HG03066 (cell line): ENCODE measurements at regions not wholly inside any gene's neighbourhood (a gene's known extent, or its start where the extent isn't known, plus 50 kb on each side); places are given as distances from the start of the nearest gene placed in this dataset.
A peak's percentile ranks its signal among the peaks of the same experiment; 100 is the strongest.

ENCODE experiments used
- ATAC-seq: cut with Tn5 transposase; IDR thresholded peaks from one replicate; pipeline ENCODE4 v1.9.1; 2021; ENCODE audit warnings: low read depth; ENCODE audit not compliant: unreplicated experiment

DNA sequence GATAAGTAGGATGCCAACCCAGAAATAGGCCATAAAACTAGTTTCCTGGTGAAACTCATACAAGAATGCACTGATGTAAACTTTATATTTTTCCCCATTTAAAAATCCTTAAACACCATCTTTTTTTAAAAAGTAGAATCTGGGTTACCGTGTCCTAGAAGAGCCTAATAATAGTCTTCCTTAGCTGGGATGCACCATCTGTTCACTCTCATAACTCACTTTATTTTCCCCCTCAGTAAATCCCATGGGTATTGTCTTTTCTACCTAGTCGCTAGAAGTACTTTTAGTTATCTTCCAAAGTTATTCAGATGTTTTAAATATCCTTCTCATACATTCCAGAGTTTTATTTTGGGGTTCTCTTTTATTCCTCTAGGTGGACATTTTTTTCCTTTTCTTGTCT lies 250.2 kb downstream of the PLA2G4A start:
- ATAC-seq: no peak

DNA sequence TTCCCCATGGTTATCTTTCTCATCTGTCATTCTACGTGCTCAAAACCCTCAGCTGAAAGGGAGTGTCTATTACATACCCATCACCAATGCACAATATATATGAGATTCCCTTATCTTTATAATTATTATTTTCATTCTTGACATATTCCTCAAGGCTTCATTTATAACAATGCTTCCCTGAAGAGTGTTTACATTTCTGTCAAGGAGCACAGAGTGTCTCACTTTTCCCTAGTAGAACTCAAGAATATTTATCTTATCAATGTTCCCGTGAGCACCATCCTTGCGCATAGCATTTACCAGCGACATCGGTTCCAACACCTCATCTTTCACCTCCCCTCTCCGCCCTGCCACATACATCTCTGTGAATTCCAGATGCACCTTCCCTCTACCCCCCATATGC lies 250.6 kb downstream of the PLA2G4A start:
- no peak for ATAC-seq

DNA sequence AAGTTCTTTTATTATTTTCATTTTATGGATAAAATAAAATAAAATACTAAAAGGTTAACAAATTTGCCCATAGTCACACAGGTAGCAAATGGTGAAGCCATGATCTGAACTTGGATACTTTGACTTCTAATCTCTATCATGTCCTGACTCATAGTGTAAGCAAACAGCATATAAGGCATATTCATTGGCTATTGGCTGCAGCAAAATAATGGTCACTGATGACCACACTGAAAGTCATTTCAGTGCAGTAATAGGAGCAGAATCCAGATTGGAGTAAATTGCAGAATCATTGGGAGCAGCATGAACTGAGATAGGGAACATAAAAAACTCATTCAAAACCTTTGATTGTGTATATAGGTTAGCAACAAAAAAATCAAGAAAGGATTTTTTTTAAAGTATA lies 262.9 kb downstream of the PLA2G4A start:
- no peak for ATAC-seq

- no peak for ATAC-seq
Measured at GRCh38 chr1:187092104-187092503, 263.4 kb downstream of the PLA2G4A start.

DNA sequence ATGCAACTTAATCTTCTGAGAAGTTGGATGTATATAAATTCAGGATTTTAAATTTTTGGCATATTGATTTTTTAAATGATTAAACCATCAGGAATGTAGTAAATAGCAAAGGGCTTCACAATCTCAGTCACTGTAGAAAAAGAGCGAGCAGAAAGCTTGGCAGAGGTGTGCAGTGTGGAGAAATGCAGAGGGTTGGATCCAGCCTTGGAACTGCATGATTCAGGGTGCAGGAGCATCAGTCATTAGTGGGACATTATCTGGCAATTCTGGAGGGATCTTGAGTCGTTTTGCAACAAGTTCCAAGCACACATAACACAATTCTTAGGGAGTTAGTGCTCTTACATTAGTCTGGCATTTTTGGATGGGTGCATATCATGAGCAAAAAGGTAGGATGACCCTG lies 267.9 kb downstream of the PLA2G4A start:
- no peak for ATAC-seq

DNA sequence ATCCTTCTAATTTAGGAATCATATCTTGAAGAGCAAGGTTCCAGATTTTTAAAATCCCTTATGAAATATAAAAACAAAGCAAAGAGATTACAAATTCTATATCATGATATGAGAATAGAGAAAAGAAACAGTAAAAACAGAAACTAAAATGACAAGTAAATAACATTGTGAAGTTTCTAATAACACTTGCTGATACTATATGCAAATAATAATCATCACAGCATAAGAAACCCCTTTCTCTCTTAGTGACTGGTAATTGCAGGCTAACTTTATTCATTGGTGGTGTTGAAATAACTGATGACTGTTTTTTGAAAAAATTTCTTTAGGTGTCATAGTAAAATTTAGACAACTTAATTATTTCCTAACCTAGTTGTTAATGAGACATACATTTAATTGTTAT lies 281.6 kb downstream of the PLA2G4A start:
- ATAC-seq: peak; percentile 63

- no peak for ATAC-seq
Measured at GRCh38 chr1:187114792-187115191, 286.0 kb downstream of the PLA2G4A start.

- ATAC-seq: no peak
Measured at GRCh38 chr1:187121661-187122060, 292.9 kb downstream of the PLA2G4A start.

GRCh38 chr1:187122566-187122965 lies 293.8 kb downstream of the PLA2G4A start:
- no peak for ATAC-seq

DNA sequence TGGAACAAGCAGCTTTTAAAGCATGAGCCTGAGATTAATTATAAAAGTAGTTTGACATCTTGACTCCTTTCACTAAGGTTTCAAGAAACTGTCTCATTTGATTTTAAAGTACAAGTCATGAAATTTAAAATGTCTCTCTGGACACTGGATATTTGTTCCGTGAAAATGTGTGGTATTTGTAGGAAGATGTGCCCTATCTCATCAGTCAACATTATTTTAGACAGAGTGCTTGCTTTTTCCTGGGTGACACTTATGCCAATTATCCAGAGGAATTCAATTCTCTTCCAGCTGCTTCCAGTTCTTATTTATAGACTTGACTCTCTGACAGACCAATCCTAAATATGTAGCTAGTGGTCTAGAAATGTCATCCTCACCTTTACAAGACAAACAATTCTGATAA lies 300.4 kb downstream of the PLA2G4A start:
- no peak for ATAC-seq

DNA sequence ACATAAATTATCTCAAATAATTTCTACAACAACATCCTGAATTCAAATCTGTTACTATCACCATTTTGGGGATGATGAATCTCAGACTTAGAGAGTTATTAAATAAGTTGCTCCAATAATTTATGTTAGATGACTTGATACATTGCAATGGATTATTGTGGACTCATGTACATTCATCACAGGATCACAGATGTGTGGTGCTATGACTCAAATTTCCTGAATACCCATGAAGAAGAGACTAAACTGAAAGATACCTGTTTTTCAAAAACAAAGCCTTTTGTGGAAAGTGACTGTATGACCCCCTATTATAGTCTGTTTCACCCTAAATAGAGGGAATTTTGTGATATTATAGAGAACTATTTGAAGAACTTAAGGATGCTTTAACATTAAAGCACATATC lies 315.0 kb downstream of the PLA2G4A start:
- no peak for ATAC-seq

GRCh38 chr1:187146388-187146787 lies 317.6 kb downstream of the PLA2G4A start:
- ATAC-seq: no peak

GRCh38 chr1:187151555-187151954 lies 322.8 kb downstream of the PLA2G4A start:
- no peak for ATAC-seq

DNA sequence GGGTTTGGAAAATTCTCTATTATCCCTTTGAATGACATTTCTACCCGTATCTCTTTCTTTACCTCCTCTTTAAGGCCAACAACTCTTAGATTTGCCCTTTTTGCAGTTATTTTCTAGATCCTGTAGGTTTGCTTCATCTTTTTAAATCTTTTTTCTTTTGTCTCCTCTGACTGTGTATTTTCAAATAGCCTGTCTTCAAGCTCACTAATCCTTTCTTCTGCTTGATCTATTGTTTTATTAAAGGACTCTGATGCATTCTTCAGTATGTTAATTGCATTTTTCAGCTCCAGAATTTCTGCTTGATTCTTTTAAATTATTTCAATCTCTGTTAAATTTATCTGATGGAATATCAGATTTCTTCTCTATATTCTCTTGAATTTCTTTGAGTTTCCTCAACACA lies 324.3 kb downstream of the PLA2G4A start:
- ATAC-seq: no peak

DNA sequence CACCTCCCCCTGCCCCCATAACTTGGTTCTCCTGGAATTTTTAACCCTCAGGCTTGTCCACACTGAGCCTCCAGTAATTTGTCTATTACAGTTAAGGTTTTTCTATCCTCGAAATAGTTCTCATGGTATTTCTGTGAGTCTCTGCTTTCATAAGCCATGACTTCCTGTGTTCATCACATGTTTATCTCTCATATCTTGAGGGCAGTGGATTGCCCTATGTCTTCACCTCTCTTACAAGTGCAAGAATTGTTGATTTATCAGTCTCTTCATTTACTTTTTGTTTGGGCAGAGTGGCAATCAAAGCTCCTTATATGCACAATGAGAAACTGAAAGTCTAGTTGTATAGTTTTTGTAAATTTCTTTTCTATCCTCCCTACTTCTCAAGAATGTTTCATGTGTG lies 328.4 kb downstream of the PLA2G4A start:
- ATAC-seq: no peak

DNA sequence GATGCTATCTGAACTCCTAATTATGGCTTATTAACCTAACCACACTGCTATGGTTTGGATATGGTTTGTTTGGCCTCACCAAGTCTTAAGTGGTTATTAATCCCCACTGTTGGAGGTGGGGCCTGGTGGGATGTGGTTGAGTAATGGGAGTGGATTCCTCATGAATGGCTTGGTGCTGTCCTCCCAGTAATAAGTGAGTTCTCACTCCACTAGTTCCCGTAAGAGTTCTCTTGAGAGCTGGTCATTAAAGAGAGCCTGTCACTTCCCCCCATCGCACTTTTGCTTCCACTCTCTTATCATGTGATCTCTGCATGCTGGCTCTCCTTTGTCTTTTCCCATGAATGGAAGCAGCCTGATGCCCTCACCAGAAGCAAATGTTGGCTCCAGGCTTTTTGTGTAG lies 328.8 kb downstream of the PLA2G4A start:
- no peak for ATAC-seq

DNA sequence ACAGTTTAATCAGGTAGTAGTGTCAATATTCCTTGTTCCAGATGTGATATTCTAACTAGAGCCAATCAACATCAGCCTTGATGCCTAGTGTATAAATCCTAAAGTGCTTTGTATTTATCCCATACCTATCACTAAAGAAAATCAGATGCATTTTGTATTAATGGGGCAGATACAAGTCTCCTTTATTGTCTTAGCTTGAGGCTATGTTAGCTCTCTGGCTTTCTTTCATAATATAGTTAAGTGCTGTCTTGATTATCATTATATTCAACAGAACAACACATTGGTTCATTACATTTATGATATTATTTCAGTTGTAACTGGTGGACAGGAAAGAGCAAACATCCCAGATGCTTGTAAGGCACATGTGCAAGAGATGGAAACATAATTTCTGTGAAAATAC lies 338.8 kb downstream of the PLA2G4A start:
- ATAC-seq: no peak

- no peak for ATAC-seq
Measured at GRCh38 chr1:187168297-187168696, 339.5 kb downstream of the PLA2G4A start.

DNA sequence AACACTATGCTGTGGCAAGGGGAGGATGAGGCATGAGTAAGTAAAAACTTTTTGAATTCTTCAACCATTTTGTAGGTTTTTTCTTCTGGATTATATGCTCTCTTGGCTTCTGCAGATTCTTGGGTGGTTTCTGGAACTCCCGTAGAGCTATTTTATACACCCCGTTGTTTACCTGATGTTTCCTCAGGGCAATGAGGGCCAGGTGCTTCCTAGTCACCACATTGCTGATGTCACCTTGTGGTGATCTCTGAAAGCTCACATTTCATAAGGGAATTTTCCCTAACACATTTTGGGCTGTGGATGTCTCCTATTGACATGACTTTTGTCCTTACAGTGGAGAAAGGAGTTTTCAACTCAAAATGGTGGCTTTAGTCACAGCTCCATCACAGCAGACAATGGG lies 356.6 kb downstream of the PLA2G4A start:
- ATAC-seq: no peak

- no peak for ATAC-seq
Measured at GRCh38 chr1:187197685-187198084, 368.9 kb downstream of the PLA2G4A start.

DNA sequence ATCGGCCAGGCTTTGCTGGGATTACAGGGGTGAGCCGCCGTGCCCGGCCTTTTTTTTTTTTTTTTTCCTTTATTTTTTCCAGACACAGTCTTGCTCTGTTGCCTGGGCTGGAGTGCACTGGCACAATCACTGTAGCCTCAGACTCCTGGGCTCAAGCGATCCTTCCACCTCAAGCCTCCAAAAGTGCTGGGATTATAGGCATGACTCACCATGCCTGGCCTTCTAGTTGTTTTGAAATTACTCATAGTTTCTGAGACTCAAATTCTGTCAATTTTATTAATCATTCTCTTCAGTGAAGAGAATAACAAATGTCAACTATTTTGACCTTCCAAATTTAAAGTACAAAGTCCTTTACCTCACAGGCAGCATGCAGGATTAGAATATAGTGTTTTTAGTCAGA lies 374.5 kb downstream of the PLA2G4A start:
- no peak for ATAC-seq

DNA sequence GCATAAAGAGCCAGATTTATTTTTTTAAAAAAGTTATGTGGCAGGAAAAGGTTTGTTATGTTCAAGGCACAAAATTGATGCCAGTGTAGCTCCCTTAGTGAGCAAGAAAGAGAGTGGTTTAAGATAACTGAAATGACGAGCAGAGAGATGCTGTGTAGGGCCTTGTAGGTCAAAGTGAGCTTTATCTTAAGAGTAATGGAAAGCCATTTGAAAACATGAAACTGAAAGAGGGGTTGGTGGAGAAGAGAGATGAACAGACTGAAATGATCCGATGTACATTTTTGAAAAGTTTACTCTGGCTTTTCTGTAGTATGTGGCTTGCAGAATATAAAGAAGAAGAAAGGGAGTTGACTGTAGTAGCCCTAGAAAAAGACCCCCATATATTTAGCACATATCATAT lies 383.6 kb downstream of the PLA2G4A start:
- no peak for ATAC-seq

GRCh38 chr1:187226396-187226795 lies 397.6 kb downstream of the PLA2G4A start:
- no peak for ATAC-seq

DNA sequence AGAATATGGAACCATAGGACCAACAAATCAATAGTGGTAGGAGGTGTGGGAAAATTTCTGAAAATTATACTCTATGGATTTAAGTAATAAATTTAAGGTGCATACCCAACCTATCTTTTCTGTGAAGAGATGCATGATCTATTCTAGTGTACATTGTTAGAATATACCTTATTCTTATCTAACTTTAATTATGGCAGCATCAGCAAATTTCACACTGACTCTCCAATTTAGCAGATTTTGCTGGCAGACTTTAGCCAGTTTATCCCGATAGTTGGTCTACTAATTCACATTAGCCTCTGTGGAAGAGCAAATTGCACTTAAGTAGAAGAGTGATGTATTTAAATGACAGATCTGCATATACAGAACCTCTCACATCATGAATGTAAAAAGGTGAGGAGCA lies 400.0 kb downstream of the PLA2G4A start:
- ATAC-seq: no peak
